ENCODE measurements at regions not wholly inside any gene's neighbourhood (a gene's known extent, or its start where the extent isn't known, plus 50 kb on each side); places are given as distances from the start of the nearest gene placed in this dataset.

GRCh38 chr2:215671244-215671643 is 235.4 kb upstream of the FN1 start:
- no peak for DNase-seq
- TF ChIP-seq, protein P1, sequence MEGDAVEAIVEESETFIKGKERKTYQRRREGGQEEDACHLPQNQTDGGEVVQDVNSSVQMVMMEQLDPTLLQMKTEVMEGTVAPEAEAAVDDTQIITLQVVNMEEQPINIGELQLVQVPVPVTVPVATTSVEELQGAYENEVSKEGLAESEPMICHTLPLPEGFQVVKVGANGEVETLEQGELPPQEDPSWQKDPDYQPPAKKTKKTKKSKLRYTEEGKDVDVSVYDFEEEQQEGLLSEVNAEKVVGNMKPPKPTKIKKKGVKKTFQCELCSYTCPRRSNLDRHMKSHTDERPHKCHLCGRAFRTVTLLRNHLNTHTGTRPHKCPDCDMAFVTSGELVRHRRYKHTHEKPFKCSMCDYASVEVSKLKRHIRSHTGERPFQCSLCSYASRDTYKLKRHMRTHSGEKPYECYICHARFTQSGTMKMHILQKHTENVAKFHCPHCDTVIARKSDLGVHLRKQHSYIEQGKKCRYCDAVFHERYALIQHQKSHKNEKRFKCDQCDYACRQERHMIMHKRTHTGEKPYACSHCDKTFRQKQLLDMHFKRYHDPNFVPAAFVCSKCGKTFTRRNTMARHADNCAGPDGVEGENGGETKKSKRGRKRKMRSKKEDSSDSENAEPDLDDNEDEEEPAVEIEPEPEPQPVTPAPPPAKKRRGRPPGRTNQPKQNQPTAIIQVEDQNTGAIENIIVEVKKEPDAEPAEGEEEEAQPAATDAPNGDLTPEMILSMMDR (IDR thresholded peaks at IDR 0.05; ENCODE audit: borderline replicate concordance): no peak
- Histone ChIP-seq H3K9me3 (replicated peaks) (peaks cover 11% of the 10 kb centered on the region), H3K4me1 (peaks cover 10% of the 10 kb centered on the region), H3K27ac (replicated peaks) (no peak overlapping the region), H3K36me3 (no peaks in the 10 kb centered on the region), H3K4me3 (no peak overlapping the region), H3K27me3 (ENCODE audit: low read depth) (no peaks in the 10 kb centered on the region)
- intact Hi-C loops (cut with micrococcal nuclease): no loop called here

DNA sequence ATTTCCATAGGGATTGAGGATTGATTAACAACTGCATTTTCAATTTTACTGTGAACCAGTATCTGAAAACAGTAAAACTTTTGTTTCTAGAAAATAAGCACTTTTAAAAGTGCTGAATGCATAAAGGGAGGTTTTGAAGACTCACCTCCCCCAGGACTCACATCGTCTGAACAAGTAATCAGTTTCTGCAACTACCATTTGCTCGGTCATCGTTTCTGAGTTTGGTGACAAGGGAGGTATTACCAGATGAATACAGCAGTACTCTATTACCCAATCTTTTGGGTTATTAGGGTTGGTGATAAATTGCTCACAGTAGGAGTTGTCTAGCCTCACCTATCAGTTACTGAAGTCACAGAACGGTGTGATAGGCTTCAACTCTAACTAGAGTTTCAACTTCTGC is 234.5 kb upstream of the FN1 start:
- Histone ChIP-seq H3K9me3 (replicated peaks) (peaks cover 11% of the 10 kb centered on the region), H3K27ac (replicated peaks) (no peak overlapping the region), H3K36me3 (no peaks in the 10 kb centered on the region), H3K27me3 (ENCODE audit: low read depth) (no peaks in the 10 kb centered on the region), H3K4me3 (no peak overlapping the region), H3K4me1 (peaks cover 10% of the 10 kb centered on the region)
- TF ChIP-seq, protein P1 (IDR thresholded peaks at IDR 0.05; ENCODE audit: borderline replicate concordance): no peak
- no peak for DNase-seq
- intact Hi-C loops (cut with micrococcal nuclease): no loop called here

GRCh38 chr2:215668378-215668775 is 232.5 kb upstream of the FN1 start:
- no peak overlapping the region for H3K4me3 ChIP-seq
- H3K27ac ChIP-seq (replicated peaks): no peak overlapping the region
- TF ChIP-seq, protein P1 (IDR thresholded peaks at IDR 0.05; ENCODE audit: borderline replicate concordance): no peak
- H3K9me3 ChIP-seq (replicated peaks): peaks cover 11% of the 10 kb centered on the region
- intact Hi-C loops (cut with micrococcal nuclease): no loop called here
- H3K4me1 ChIP-seq: peaks cover 21% of the 10 kb centered on the region
- no peaks in the 10 kb centered on the region for H3K27me3 ChIP-seq (ENCODE audit: low read depth)
- DNase-seq: no peak
- H3K36me3 ChIP-seq: no peaks in the 10 kb centered on the region

DNA sequence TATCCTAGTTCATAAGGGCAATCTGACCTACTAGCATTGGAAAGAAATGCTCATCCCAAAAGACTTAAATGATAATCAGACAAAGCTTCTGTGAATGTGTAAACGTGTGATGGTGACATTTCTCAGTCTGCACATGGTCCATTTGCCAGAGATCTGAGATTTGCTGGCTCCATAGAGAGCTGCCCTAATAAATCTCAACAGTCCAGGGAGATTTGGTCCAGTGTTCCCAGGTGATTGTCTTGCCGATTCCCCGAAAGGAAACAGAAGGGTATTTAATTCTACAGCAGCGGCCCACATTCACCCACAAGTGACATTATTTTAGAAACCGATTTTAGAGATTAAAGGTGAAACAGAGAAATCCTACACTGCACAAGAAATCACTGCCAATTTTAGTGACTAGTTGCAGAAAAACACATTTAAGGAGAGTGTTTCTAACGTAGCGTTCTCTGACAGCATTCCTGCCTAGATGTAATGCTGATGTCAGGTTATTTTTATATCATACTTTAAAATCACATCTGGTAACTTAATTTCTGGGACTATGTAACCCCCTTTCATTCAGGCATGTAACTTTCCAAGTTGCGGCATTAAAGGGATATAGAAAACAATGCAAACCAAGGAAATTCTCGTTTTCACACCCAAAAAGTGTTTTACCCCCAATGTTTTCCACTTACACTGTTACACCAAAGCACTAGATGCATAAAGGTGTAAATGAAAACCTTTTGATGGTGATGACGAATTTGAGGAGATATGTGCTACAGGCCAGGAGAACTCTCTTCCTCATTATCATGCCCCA is 231.9 kb upstream of the FN1 start:
- intact Hi-C loops (cut with micrococcal nuclease): no loop called here

GRCh38 chr2:215664847-215665525 is 229.1 kb upstream of the FN1 start:
- intact Hi-C loops (cut with micrococcal nuclease): no loop called here
- Histone ChIP-seq H3K36me3 (no peaks in the 10 kb centered on the region), H3K9me3 (replicated peaks) (no peaks in the 10 kb centered on the region), H3K4me1 (peaks cover 21% of the 10 kb centered on the region), H3K27ac (replicated peaks) (no peak overlapping the region), H3K27me3 (ENCODE audit: low read depth) (no peaks in the 10 kb centered on the region), H3K4me3 (no peak overlapping the region)
- DNase-seq: no peak
- TF ChIP-seq, protein P1 (IDR thresholded peaks at IDR 0.05; ENCODE audit: borderline replicate concordance): no peak

More for the DNA sequence above, 231.9 kb upstream of the FN1 start:
- Histone ChIP-seq H3K9me3 (replicated peaks) (peaks cover 11% of the 10 kb centered on the region), H3K27ac (replicated peaks) (no peak overlapping the region), H3K27me3 (ENCODE audit: low read depth) (no peaks in the 10 kb centered on the region), H3K4me1 (peaks cover 21% of the 10 kb centered on the region), H3K4me3 (no peak overlapping the region), H3K36me3 (no peaks in the 10 kb centered on the region)
- TF ChIP-seq, protein P1 (IDR thresholded peaks at IDR 0.05; ENCODE audit: borderline replicate concordance): no peak
- no peak for DNase-seq
